DOHH2 (cell line): ENCODE measurements at regions not wholly inside any gene's neighbourhood (a gene's known extent, or its start where the extent isn't known, plus 50 kb on each side); places are given as distances from the start of the nearest gene placed in this dataset.

Experiments used
- H3F3A ChIP-seq: fragments of 200-600 bp; sonication (generic), shearing (Covaris generic); 2 replicates; pipeline ENCODE4 v1.6.0; 2016; ENCODE audit warnings: antibody characterized with exemption, mild to moderate bottlenecking; ENCODE audit not compliant: control insufficient read depth, insufficient read depth
- H3K27ac ChIP-seq: fragments of 200-600 bp; sonication (generic); 2 replicates; pipeline ENCODE4 v1.5.1; 2014; ENCODE audit warnings: low read depth, mild to moderate bottlenecking, low read length, moderate library complexity
- H3K27me3 ChIP-seq: fragments of 200-600 bp; sonication (generic); 2 replicates; pipeline ENCODE4 v1.6.1; 2014; ENCODE audit warnings: mild to moderate bottlenecking, low read length, mixed read lengths; ENCODE audit not compliant: control insufficient read depth
- H3K36me3 ChIP-seq: fragments of 200-600 bp; sonication (generic); 2 replicates; pipeline ENCODE4 v1.6.1; 2014; ENCODE audit warnings: mild to moderate bottlenecking, low read length, moderate library complexity, mixed read lengths; ENCODE audit not compliant: control insufficient read depth
- H3K4me1 ChIP-seq: fragments of 200-600 bp; sonication (generic); 2 replicates; pipeline ENCODE4 v1.6.1; 2014; ENCODE audit warnings: mild to moderate bottlenecking, low read length, mixed read lengths; ENCODE audit not compliant: control insufficient read depth
- H3K4me2 ChIP-seq: fragments of 200-600 bp; sonication (generic); 2 replicates; pipeline ENCODE4 v1.6.0; 2014; ENCODE audit warnings: mild to moderate bottlenecking, low read length, moderate library complexity
- H3K4me3 ChIP-seq: fragments of 200-600 bp; sonication (generic); 2 replicates; pipeline ENCODE4 v1.5.1; 2014; ENCODE audit warnings: mild to moderate bottlenecking, low read length, mixed read lengths
- H3K79me2 ChIP-seq: fragments of 200-600 bp; sonication (generic); 2 replicates; pipeline ENCODE4 v1.6.1; 2014; ENCODE audit warnings: mild to moderate bottlenecking, low read length, mixed read lengths; ENCODE audit not compliant: control insufficient read depth
- H3K9me2 ChIP-seq: fragments of 200-600 bp; sonication (generic); replicated peaks from 2 replicates; pipeline ENCODE4 v1.6.1; 2014; ENCODE audit warnings: mild to moderate bottlenecking, low read length, mixed read lengths; ENCODE audit not compliant: control insufficient read depth
- H3K9me3 ChIP-seq: fragments of 200-600 bp; sonication (generic); 2 replicates; pipeline ENCODE4 v1.6.1; 2014; ENCODE audit warnings: antibody characterized with exemption, low read length, mixed read lengths; ENCODE audit not compliant: control insufficient read depth, insufficient read depth
- H4K20me1 ChIP-seq: fragments of 200-600 bp; sonication (generic); 2 replicates; pipeline ENCODE4 v1.6.0; 2014; ENCODE audit warnings: low read depth, mild to moderate bottlenecking, antibody characterized with exemption, low read length, moderate library complexity; ENCODE audit not compliant: control insufficient read depth, insufficient read depth
- CTCF ChIP-seq: fragments of 200-600 bp; sonication (generic); IDR thresholded peaks from one replicate; pipeline ENCODE4 v1.5.1; 2014; ENCODE audit warnings: antibody characterized with exemption, mild to moderate bottlenecking, low read depth, low read length; ENCODE audit not compliant: poor library complexity, severe bottlenecking
- EZH2phosphoT487 ChIP-seq: fragments of 200-600 bp; sonication (generic); IDR thresholded peaks from 2 replicates; pipeline ENCODE4 v1.6.1; 2017; ENCODE audit warnings: borderline replicate concordance, mild to moderate bottlenecking, antibody characterized with exemption, low read length, moderate library complexity, mixed read lengths

DNA sequence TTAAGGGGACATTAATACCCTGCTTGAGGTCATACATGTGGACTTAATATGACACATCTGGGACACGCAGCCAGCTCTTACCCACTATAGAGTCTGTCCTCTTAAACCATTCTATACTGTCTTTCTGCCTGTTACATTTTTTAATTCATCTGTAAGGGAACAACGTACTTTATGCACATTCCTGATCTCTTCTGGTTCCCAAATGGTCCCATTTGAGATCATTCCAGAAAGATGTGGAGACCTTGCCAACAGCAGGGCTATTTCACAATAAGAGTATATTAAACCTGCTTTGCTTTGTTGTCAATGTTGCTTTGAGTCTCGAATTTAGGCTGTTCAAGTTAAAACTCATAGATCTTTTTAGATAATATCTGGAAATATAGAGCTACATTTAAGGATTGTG is 332.2 kb upstream of the RAG2 start:
- H3K4me2 ChIP-seq, result no peak overlapping the region
- TF ChIP-seq CTCF, result no peak
- TF ChIP-seq EZH2phosphoT487, result no peak
- no peaks in the 10 kb centered on the region for H4K20me1 ChIP-seq
- no peaks in the 10 kb centered on the region for H3K36me3 ChIP-seq
- H3F3A ChIP-seq, result no peaks in the 10 kb centered on the region
- H3K27me3 ChIP-seq, result no peaks in the 10 kb centered on the region
- H3K4me1 ChIP-seq, result no peaks in the 10 kb centered on the region
- no peak overlapping the region for H3K4me3 ChIP-seq
- H3K79me2 ChIP-seq, result no peaks in the 10 kb centered on the region
- H3K9me2 ChIP-seq, result no peaks in the 10 kb centered on the region
- no peak overlapping the region for H3K27ac ChIP-seq
- H3K9me3 ChIP-seq, result no peaks in the 10 kb centered on the region

DNA sequence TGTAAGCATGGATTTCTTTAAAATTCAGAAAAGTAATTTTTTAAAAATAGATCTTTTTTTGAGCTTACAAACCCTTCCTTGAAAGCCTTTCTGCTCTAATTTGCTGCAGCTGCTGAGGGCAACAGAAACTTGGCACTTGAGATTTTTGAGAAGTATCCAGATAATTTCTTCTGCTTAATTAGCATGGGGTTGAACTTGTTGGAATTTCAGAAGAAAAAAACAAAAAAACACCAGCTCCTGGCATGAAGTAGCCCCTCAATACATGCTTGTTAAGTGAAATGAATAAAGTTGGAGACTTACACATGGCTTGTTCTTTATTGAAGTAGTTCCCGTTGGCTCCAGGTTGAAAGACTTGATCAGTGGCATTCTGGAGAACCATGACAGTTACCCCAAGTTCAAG is 331.4 kb upstream of the RAG2 start:
- TF ChIP-seq EZH2phosphoT487 (no peak), CTCF (no peak)
- Histone ChIP-seq H3K9me2 (no peaks in the 10 kb centered on the region), H3F3A (no peaks in the 10 kb centered on the region), H3K27ac (no peak overlapping the region), H3K4me3 (no peak overlapping the region), H3K9me3 (no peaks in the 10 kb centered on the region), H3K27me3 (no peaks in the 10 kb centered on the region), H3K4me1 (no peaks in the 10 kb centered on the region), H4K20me1 (no peaks in the 10 kb centered on the region), H3K4me2 (no peak overlapping the region), H3K36me3 (no peaks in the 10 kb centered on the region), H3K79me2 (no peaks in the 10 kb centered on the region)

- no peaks in the 10 kb centered on the region for H3K4me1 ChIP-seq
- H3K9me2 ChIP-seq, result no peaks in the 10 kb centered on the region
- no peaks in the 10 kb centered on the region for H3K36me3 ChIP-seq
- H3K4me2 ChIP-seq, result no peak overlapping the region
- H3K79me2 ChIP-seq, result no peaks in the 10 kb centered on the region
- H3K9me3 ChIP-seq, result no peaks in the 10 kb centered on the region
- H3K27me3 ChIP-seq, result no peaks in the 10 kb centered on the region
- H3K4me3 ChIP-seq, result no peak overlapping the region
- H3K27ac ChIP-seq, result no peak overlapping the region
- TF ChIP-seq EZH2phosphoT487 (no peak), CTCF (no peak)
- H4K20me1 ChIP-seq, result no peaks in the 10 kb centered on the region
- no peaks in the 10 kb centered on the region for H3F3A ChIP-seq
Measured at GRCh38 chr11:36928621-36929020, 330.6 kb upstream of the RAG2 start.

- Histone ChIP-seq H3K4me2 (no peak overlapping the region), H3K36me3 (no peaks in the 10 kb centered on the region), H3K79me2 (no peaks in the 10 kb centered on the region), H3K27ac (no peak overlapping the region), H3K9me3 (no peaks in the 10 kb centered on the region), H3F3A (no peaks in the 10 kb centered on the region), H3K4me3 (no peak overlapping the region), H3K4me1 (no peaks in the 10 kb centered on the region), H3K9me2 (no peaks in the 10 kb centered on the region), H4K20me1 (no peaks in the 10 kb centered on the region), H3K27me3 (no peaks in the 10 kb centered on the region)
- TF ChIP-seq CTCF (no peak), EZH2phosphoT487 (no peak)
Measured at GRCh38 chr11:36899800-36900199, 301.8 kb upstream of the RAG2 start.
